Astrocyte (in vitro differentiated cells and primary cell): ENCODE measurements at regions not wholly inside any gene's neighbourhood (a gene's known extent, or its start where the extent isn't known, plus 50 kb on each side); places are given as distances from the start of the nearest gene placed in this dataset.

ENCODE experiments used
- CTCF ChIP-seq: IDR thresholded peaks from 2 replicates; pipeline ENCODE4 v1.5.1; 2011; ENCODE audit warnings: low read depth, mild to moderate bottlenecking, inconsistent platforms, low read length, moderate library complexity; ENCODE audit not compliant: insufficient read depth
- EZH2 ChIP-seq: IDR thresholded peaks from 2 replicates; pipeline ENCODE4 v1.6.1; 2012; ENCODE audit warnings: mild to moderate bottlenecking, low read length, inconsistent platforms; ENCODE audit not compliant: insufficient read depth

DNA sequence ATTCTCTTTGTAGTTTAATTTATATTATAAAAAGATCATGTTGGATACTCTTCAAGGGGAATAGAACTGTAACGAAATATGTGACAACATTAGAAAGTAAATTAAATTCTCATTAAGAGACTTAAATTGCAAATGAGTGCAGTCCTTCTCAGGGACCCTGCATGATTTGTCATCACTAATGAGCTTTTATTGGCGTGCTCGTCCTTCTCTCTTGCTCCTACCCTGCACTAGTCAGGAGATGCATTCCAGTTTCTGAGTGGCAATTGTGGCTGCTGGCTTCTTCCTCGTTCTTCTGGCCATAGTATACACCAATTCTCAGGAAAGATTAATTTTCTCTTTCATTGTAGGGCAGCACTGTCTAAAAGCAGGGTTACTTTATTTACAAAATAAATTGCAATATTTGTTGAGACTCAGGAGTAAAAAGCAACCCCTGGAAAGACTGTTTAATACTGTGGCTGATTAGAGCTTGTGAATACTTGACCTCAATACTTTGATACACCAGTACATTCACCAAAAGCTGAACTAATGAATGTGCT is 376.3 kb upstream of the CHD1 start:
- TF ChIP-seq CTCF = no peak
- no peak for TF ChIP-seq EZH2
